ENCODE measurements at regions not wholly inside any gene's neighbourhood (a gene's known extent, or its start where the extent isn't known, plus 50 kb on each side); places are given as distances from the start of the nearest gene placed in this dataset.
"Not testable (repeated sequence)": the region's sequence is repeated elsewhere in the genome, so short reads cannot be mapped to it uniquely, and the experiment has no call there.

DNA sequence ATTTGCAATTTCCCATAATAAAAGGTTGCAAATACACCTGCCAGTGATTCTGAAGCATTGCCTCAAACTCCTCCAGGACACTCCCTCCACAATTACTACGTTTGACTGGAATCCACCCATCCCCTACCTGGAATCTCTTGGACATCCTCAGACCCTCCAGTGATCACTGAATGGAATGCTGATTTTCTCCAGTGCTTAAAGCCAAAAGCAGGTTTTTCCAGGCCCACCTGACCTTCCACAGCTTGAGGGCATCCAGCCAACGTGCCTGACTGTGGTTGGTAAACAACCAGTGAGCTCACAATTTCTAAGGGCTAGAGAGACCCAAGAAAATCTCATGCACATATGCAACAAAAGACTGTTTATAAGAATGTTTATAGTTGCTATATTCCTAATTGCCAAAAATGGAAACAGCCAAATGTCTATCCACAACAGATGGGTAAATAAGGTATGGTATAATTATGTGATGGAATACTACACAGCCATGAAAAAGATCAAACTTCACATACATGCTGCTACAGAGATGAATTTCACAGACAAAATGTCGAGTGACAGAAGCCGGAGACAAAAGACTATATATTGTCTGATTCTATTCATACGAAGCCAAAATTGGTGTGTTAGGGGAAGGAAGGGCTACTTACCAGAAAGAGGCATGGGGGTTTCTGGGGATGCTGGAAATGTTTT, 147.1 kb upstream of the RREB1 start:
- Histone ChIP-seq H3K36me3 (no peaks in the 10 kb centered on the region), H3K27me3 (no peaks in the 10 kb centered on the region), H3K4me1 (no peaks in the 10 kb centered on the region), H3K27ac (no peak overlapping the region), H3K9me3 (no peaks in the 10 kb centered on the region), H3K4me3 (no peak overlapping the region)
- DNase-seq (ENCODE audit: low spot score in 2 of 2), result no peak
- TF ChIP-seq, protein P1, sequence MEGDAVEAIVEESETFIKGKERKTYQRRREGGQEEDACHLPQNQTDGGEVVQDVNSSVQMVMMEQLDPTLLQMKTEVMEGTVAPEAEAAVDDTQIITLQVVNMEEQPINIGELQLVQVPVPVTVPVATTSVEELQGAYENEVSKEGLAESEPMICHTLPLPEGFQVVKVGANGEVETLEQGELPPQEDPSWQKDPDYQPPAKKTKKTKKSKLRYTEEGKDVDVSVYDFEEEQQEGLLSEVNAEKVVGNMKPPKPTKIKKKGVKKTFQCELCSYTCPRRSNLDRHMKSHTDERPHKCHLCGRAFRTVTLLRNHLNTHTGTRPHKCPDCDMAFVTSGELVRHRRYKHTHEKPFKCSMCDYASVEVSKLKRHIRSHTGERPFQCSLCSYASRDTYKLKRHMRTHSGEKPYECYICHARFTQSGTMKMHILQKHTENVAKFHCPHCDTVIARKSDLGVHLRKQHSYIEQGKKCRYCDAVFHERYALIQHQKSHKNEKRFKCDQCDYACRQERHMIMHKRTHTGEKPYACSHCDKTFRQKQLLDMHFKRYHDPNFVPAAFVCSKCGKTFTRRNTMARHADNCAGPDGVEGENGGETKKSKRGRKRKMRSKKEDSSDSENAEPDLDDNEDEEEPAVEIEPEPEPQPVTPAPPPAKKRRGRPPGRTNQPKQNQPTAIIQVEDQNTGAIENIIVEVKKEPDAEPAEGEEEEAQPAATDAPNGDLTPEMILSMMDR (IDR thresholded peaks at IDR 0.05), result no peak
- TF ChIP-seq POLR2AphosphoS5 (IDR thresholded peaks at IDR 0.05), result no peak
- TF ChIP-seq POLR2A (IDR thresholded peaks at IDR 0.05), result no peak
- TF ChIP-seq EP300 (IDR thresholded peaks at IDR 0.05), result no peak
- WGBS, result 72% methylated on average over 5 of the region's 5 CpGs

DNA sequence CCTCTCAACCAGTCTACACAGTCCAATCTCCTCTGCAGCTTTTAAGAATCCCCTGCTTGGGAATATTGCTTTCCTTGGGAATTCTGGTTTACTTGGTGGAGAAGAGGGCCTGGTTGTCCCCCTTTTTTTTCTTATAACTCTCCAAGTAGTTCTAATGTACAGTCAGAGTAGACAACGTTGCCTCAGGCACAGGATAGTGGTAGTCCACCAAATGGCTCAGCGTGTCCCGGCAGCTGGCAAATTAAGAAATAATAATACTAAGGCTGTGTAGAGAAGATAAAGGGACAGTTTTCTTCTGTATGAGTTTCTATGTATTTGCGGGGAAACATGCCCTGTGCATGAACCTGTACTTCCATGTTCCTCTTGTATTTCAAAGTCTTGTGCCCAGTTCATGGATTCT, 145.7 kb upstream of the RREB1 start:
- Histone ChIP-seq H3K27me3 (no peaks in the 10 kb centered on the region), H3K9me3 (no peaks in the 10 kb centered on the region), H3K36me3 (no peaks in the 10 kb centered on the region), H3K4me3 (no peak overlapping the region), H3K27ac (no peak overlapping the region), H3K4me1 (no peaks in the 10 kb centered on the region)
- TF ChIP-seq, protein P1 (IDR thresholded peaks at IDR 0.05), result no peak
- no peak for TF ChIP-seq POLR2A (IDR thresholded peaks at IDR 0.05)
- TF ChIP-seq EP300 (IDR thresholded peaks at IDR 0.05), result no peak
- no peak for TF ChIP-seq POLR2AphosphoS5 (IDR thresholded peaks at IDR 0.05)
- DNase-seq (ENCODE audit: low spot score in 2 of 2), result no peak
- 94% methylated on average over 4 of the region's 4 CpGs for WGBS

DNA sequence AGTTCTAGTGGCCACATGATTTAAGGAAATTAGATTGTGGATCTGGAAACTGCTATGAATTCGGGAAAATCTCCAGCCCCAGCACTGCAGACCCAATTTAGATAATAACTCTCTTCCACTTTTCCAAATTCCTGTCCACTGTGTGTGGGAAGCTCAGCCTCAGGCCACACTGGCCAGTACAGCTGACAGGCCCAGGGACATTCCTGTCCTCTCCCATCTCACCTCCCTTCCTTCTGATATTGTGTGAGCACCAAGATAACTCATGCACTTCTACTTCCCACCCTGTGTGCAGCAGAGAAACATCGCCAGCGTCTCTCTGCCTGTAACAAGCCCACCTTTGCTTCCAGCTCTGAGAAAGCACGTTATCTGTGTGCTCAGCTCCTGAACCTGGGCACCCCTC, 145.1 kb upstream of the RREB1 start:
- Histone ChIP-seq H3K9me3 (no peaks in the 10 kb centered on the region), H3K4me1 (peaks cover 2% of the 10 kb centered on the region), H3K4me3 (no peak overlapping the region), H3K27me3 (no peaks in the 10 kb centered on the region), H3K27ac (no peak overlapping the region), H3K36me3 (no peaks in the 10 kb centered on the region)
- WGBS, result 88% methylated on average over 4 of the region's 4 CpGs
- no peak for TF ChIP-seq POLR2AphosphoS5 (IDR thresholded peaks at IDR 0.05)
- TF ChIP-seq POLR2A (IDR thresholded peaks at IDR 0.05), result no peak
- TF ChIP-seq, protein P1 (IDR thresholded peaks at IDR 0.05), result no peak
- TF ChIP-seq EP300 (IDR thresholded peaks at IDR 0.05), result no peak
- DNase-seq (ENCODE audit: low spot score in 2 of 2), result no peak

DNA sequence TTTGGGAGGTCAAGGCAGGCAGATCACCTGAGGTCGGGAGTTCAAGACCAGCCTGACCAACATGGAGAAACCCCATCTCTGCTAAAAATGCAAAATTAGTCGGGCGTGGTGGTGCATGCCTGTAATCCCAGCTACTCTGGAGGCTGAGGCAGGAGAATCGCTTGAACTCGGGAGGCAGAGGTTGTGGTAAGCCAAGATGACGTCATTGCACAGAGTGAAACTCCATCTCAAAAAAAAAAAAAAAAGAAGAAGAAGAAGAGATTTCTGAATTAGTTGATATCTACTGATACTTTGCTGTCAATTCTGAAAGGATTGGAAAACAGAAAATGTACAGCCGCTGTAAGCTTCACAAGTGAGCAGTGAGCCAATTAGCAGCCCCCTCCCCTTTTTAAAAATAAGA, 144.4 kb upstream of the RREB1 start:
- not testable (repeated sequence) for H3K4me3 ChIP-seq; H3K4me1 ChIP-seq; H3K27me3 ChIP-seq; DNase-seq (ENCODE audit: low spot score in 2 of 2); H3K9me3 ChIP-seq; H3K27ac ChIP-seq; H3K36me3 ChIP-seq
- WGBS, result 86% methylated on average over 7 of the region's 7 CpGs

DNA sequence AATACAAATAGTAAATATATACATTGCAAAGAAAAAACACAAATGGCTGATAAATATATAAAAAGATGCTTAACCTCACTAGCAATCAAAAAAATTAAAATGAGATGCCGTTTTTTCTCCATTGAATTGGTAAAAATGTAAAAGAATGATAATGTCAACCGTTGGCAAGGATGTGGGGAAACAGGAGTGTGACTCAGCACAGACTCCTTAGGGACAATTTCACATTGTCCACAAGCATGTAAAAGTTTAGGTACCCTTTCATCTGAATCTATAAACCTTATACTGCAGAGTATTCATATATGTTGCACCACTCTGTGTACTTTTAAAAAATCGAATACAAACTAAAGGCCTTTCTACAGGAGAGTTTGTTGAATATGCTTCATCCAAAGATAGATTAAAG, 143.1 kb upstream of the RREB1 start:
- Histone ChIP-seq H3K4me1 (peaks cover 14% of the 10 kb centered on the region), H3K4me3 (no peak overlapping the region), H3K27me3 (no peaks in the 10 kb centered on the region), H3K9me3 (no peaks in the 10 kb centered on the region), H3K27ac (no peak overlapping the region), H3K36me3 (no peaks in the 10 kb centered on the region)
- no peak for TF ChIP-seq EP300 (IDR thresholded peaks at IDR 0.05)
- no peak for TF ChIP-seq POLR2AphosphoS5 (IDR thresholded peaks at IDR 0.05)
- TF ChIP-seq, protein P1 (IDR thresholded peaks at IDR 0.05), result no peak
- TF ChIP-seq POLR2A (IDR thresholded peaks at IDR 0.05), result no peak
- DNase-seq (ENCODE audit: low spot score in 2 of 2), result no peak
- 83% methylated on average over 3 of the region's 3 CpGs for WGBS

DNA sequence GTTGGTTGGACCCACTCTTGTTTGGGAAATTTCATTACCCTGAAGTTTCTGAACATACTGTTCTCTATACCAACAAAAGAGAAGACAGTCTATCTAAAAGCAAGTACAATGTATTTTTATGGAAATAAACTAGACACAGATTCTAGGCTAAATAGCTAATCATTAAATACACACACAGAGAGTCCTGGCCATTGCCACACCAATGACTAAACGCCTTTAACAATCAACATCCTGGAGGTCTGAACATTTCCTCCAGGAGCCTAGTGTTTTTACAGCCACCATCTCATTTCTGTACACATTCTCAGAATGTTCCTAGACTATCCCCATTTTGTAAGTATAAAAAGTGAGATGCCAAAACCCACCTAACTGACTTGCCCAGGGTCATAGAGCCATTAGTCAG, 141.6 kb upstream of the RREB1 start:
- Histone ChIP-seq H3K4me3 (no peak overlapping the region), H3K36me3 (no peaks in the 10 kb centered on the region), H3K27me3 (no peaks in the 10 kb centered on the region), H3K9me3 (no peaks in the 10 kb centered on the region), H3K27ac (no peak overlapping the region), H3K4me1 (peaks cover 26% of the 10 kb centered on the region)
- 91% methylated on average over 1 of the region's 1 CpG for WGBS
- TF ChIP-seq EP300 (IDR thresholded peaks at IDR 0.05) (no peak), POLR2AphosphoS5 (IDR thresholded peaks at IDR 0.05) (no peak)
- no peak for DNase-seq (ENCODE audit: low spot score in 2 of 2)
